GM12892 (cell line): ENCODE measurements at regions not wholly inside any gene's neighbourhood (a gene's known extent, or its start where the extent isn't known, plus 50 kb on each side); places are given as distances from the start of the nearest gene placed in this dataset.

Experiments
- POLR2A ChIP-seq: IDR thresholded peaks from 2 replicates; pipeline ENCODE4 v1.6.1; 2011; ENCODE audit warnings: low read depth, low read length, control low read depth
- POLR2AphosphoS5 ChIP-seq: IDR thresholded peaks from 2 replicates; pipeline ENCODE4 v1.6.1; 2011; ENCODE audit warnings: low read depth, low read length, control low read depth
- TAF1 ChIP-seq: IDR thresholded peaks from 2 replicates; pipeline ENCODE4 v1.6.1; 2011; ENCODE audit warnings: low read depth, mild to moderate bottlenecking, control low read depth, low read length, borderline replicate concordance

- TF ChIP-seq POLR2AphosphoS5: no peak
- TF ChIP-seq TAF1: no peak
- no peak for TF ChIP-seq POLR2A
Measured at GRCh38 chr5:9728261-9728660, 98.1 kb upstream of the TAS2R1 start.
